ENCODE measurements at regions not wholly inside any gene's neighbourhood (a gene's known extent, or its start where the extent isn't known, plus 50 kb on each side); places are given as distances from the start of the nearest gene placed in this dataset.

GRCh38 chr11:45481026-45481425 lies 184.4 kb downstream of the CHST1 start:
- in situ Hi-C loops (cut with HindIII; ENCODE audit: low sequenced_read_pairs), result no loop called here

GRCh38 chr11:45477588-45477987 lies 187.8 kb downstream of the CHST1 start:
- in situ Hi-C loops (cut with HindIII; ENCODE audit: low sequenced_read_pairs), result no loop called here

- in situ Hi-C loops (cut with HindIII; ENCODE audit: low sequenced_read_pairs), result no loop called here
These were observed 189.3 kb downstream of the CHST1 start for GRCh38 chr11:45476126-45476525.

GRCh38 chr11:45475173-45475572 lies 189.0 kb upstream of the SYT13 start:
- in situ Hi-C loops (cut with HindIII; ENCODE audit: low sequenced_read_pairs), result no loop called here

- in situ Hi-C loops (cut with HindIII; ENCODE audit: low sequenced_read_pairs), result loop anchor here (25.0 kb wide), 1 partner anchor 111 kb away; no protein-coding TSS in a partner anchor
These were observed 187.3 kb upstream of the SYT13 start for GRCh38 chr11:45473341-45473895.

- in situ Hi-C loops (cut with HindIII; ENCODE audit: low sequenced_read_pairs), result loop anchor here (25.0 kb wide), 1 partner anchor 111 kb away; no protein-coding TSS in a partner anchor
These were observed 186.7 kb upstream of the SYT13 start for GRCh38 chr11:45472716-45473317.

- in situ Hi-C loops (cut with HindIII; ENCODE audit: low sequenced_read_pairs), result loop anchor here (25.0 kb wide), 1 partner anchor 109 kb away; no protein-coding TSS in a partner anchor
These were observed 185.1 kb upstream of the SYT13 start for GRCh38 chr11:45471266-45471665.

GRCh38 chr11:45470794-45471167 lies 184.6 kb upstream of the SYT13 start:
- in situ Hi-C loops (cut with HindIII; ENCODE audit: low sequenced_read_pairs), result loop anchor here (25.0 kb wide), 1 partner anchor 108 kb away; no protein-coding TSS in a partner anchor

- in situ Hi-C loops (cut with HindIII; ENCODE audit: low sequenced_read_pairs), result loop anchor here (25.0 kb wide), 1 partner anchor 108 kb away; no protein-coding TSS in a partner anchor
These were observed 184.1 kb upstream of the SYT13 start for GRCh38 chr11:45470151-45470793.

GRCh38 chr11:45468267-45468856 lies 182.2 kb upstream of the SYT13 start:
- in situ Hi-C loops (cut with HindIII; ENCODE audit: low sequenced_read_pairs), result loop anchor here (25.0 kb wide), 1 partner anchor 106 kb away; no protein-coding TSS in a partner anchor

GRCh38 chr11:45463541-45463940 lies 177.4 kb upstream of the SYT13 start:
- in situ Hi-C loops (cut with HindIII; ENCODE audit: low sequenced_read_pairs), result loop anchor here (25.0 kb wide), 1 partner anchor 101 kb away; no protein-coding TSS in a partner anchor

- in situ Hi-C loops (cut with HindIII; ENCODE audit: low sequenced_read_pairs), result loop anchor here (25.0 kb wide), 1 partner anchor 99 kb away; no protein-coding TSS in a partner anchor
These were observed 175.4 kb upstream of the SYT13 start for GRCh38 chr11:45461514-45461913.

GRCh38 chr11:45459491-45459890 lies 173.3 kb upstream of the SYT13 start:
- in situ Hi-C loops (cut with HindIII; ENCODE audit: low sequenced_read_pairs), result loop anchor here (25.0 kb wide), 1 partner anchor 97 kb away; no protein-coding TSS in a partner anchor

- in situ Hi-C loops (cut with HindIII; ENCODE audit: low sequenced_read_pairs), result loop anchor here (25.0 kb wide), 1 partner anchor 96 kb away; no protein-coding TSS in a partner anchor
These were observed 172.1 kb upstream of the SYT13 start for GRCh38 chr11:45458269-45458668.

GRCh38 chr11:45457649-45458048 lies 171.5 kb upstream of the SYT13 start:
- in situ Hi-C loops (cut with HindIII; ENCODE audit: low sequenced_read_pairs), result loop anchor here (25.0 kb wide), 1 partner anchor 95 kb away; no protein-coding TSS in a partner anchor

GRCh38 chr11:45456686-45457085 lies 170.5 kb upstream of the SYT13 start:
- in situ Hi-C loops (cut with HindIII; ENCODE audit: low sequenced_read_pairs), result loop anchor here (25.0 kb wide), 1 partner anchor 94 kb away; no protein-coding TSS in a partner anchor

- in situ Hi-C loops (cut with HindIII; ENCODE audit: low sequenced_read_pairs), result loop anchor here (25.0 kb wide), 1 partner anchor 93 kb away; no protein-coding TSS in a partner anchor
These were observed 169.4 kb upstream of the SYT13 start for GRCh38 chr11:45455536-45455935.

GRCh38 chr11:45454917-45455401 lies 168.8 kb upstream of the SYT13 start:
- in situ Hi-C loops (cut with HindIII; ENCODE audit: low sequenced_read_pairs), result loop anchor here (25.0 kb wide), 1 partner anchor 93 kb away; no protein-coding TSS in a partner anchor

- in situ Hi-C loops (cut with HindIII; ENCODE audit: low sequenced_read_pairs), result loop anchor here (25.0 kb wide), 1 partner anchor 91 kb away; no protein-coding TSS in a partner anchor
These were observed 167.6 kb upstream of the SYT13 start for GRCh38 chr11:45453721-45454120.

GRCh38 chr11:45451766-45452440 lies 165.8 kb upstream of the SYT13 start:
- in situ Hi-C loops (cut with HindIII; ENCODE audit: low sequenced_read_pairs), result loop anchor here (25.0 kb wide), 1 partner anchor 90 kb away; no protein-coding TSS in a partner anchor

Data from endothelial cell of hepatic sinusoid (primary cell).